H9 (cell line): ENCODE measurements at regions not wholly inside any gene's neighbourhood (a gene's known extent, or its start where the extent isn't known, plus 50 kb on each side); places are given as distances from the start of the nearest gene placed in this dataset.

Experiments
- DNase-seq: peaks from one replicate; pipeline ENCODE4 v3.0.0-alpha.2; 2017
- H2AFZ ChIP-seq: one replicate; pipeline ENCODE4 v1.6.1; 2013; ENCODE audit warnings: mild to moderate bottlenecking, low read length, control low read depth, moderate library complexity
- H2AK5ac ChIP-seq: 2 replicates; pipeline ENCODE4 v1.6.1; 2013; ENCODE audit warnings: low read length, control low read depth, mixed read lengths; ENCODE audit not compliant: insufficient read length
- H2BK120ac ChIP-seq: one replicate; pipeline ENCODE4 v1.6.1; 2013; ENCODE audit warnings: low read depth, mild to moderate bottlenecking, low read length, control low read depth, inconsistent platforms; ENCODE audit not compliant: poor library complexity, severe bottlenecking
- H2BK12ac ChIP-seq: 2 replicates; pipeline ENCODE4 v1.6.1; 2013; ENCODE audit warnings: low read length, control low read depth, mixed read lengths, low read depth; ENCODE audit not compliant: insufficient read length
- H2BK15ac ChIP-seq: 2 replicates; pipeline ENCODE4 v1.6.1; 2013; ENCODE audit warnings: low read depth, low read length, control low read depth
- H2BK20ac ChIP-seq: one replicate; pipeline ENCODE4 v1.6.1; 2013; ENCODE audit warnings: low read depth, mild to moderate bottlenecking, low read length, control low read depth, inconsistent platforms; ENCODE audit not compliant: poor library complexity, severe bottlenecking
- H2BK5ac ChIP-seq: 2 replicates; pipeline ENCODE4 v1.6.1; 2013; ENCODE audit warnings: low read length, control low read depth, mixed read lengths; ENCODE audit not compliant: insufficient read length
- H3K14ac ChIP-seq: 2 replicates; pipeline ENCODE4 v1.6.1; 2013; ENCODE audit warnings: low read length, control low read depth; ENCODE audit not compliant: insufficient read depth
- H3K18ac ChIP-seq: 2 replicates; pipeline ENCODE4 v1.6.1; 2013; ENCODE audit warnings: low read depth, mild to moderate bottlenecking, mixed read lengths, low read length, control low read depth; ENCODE audit not compliant: insufficient read length
- H3K23ac ChIP-seq: 2 replicates; pipeline ENCODE4 v1.6.1; 2013; ENCODE audit warnings: low read length, control low read depth, mixed read lengths, low read depth; ENCODE audit not compliant: insufficient read length
- H3K23me2 ChIP-seq: 2 replicates; pipeline ENCODE4 v1.6.1; 2013; ENCODE audit warnings: low read depth, mild to moderate bottlenecking, mixed read lengths, low read length, control low read depth; ENCODE audit not compliant: insufficient read length, poor library complexity, severe bottlenecking
- H3K27ac ChIP-seq: 2 replicates; pipeline ENCODE4 v1.5.1; 2013; ENCODE audit warnings: low read length, control low read depth, mixed read lengths, low read depth; ENCODE audit not compliant: insufficient read length
- H3K27me3 ChIP-seq: 2 replicates; pipeline ENCODE4 v1.6.1; 2013; ENCODE audit warnings: low read length, control low read depth, inconsistent platforms; ENCODE audit not compliant: insufficient read depth
- H3K4ac ChIP-seq: 2 replicates; pipeline ENCODE4 v1.6.1; 2013; ENCODE audit warnings: low read depth, mild to moderate bottlenecking, control low read depth, inconsistent platforms, low read length, moderate library complexity
- H3K4me1 ChIP-seq: 2 replicates; pipeline ENCODE4 v1.6.1; 2013; ENCODE audit warnings: low read length, control low read depth, inconsistent platforms; ENCODE audit not compliant: insufficient read depth
- H3K4me2 ChIP-seq: 2 replicates; pipeline ENCODE4 v1.6.1; 2013; ENCODE audit warnings: low read length, control low read depth, mixed read lengths; ENCODE audit not compliant: insufficient read length, insufficient read depth
- H3K56ac ChIP-seq: 2 replicates; pipeline ENCODE4 v1.6.1; 2013; ENCODE audit warnings: low read depth, mild to moderate bottlenecking, mixed read lengths, low read length, control low read depth; ENCODE audit not compliant: insufficient read length
- H3K79me1 ChIP-seq: 2 replicates; pipeline ENCODE4 v1.6.1; 2013; ENCODE audit warnings: low read depth, mild to moderate bottlenecking, moderate library complexity, low read length, control low read depth, inconsistent platforms; ENCODE audit not compliant: insufficient read depth, poor library complexity, severe bottlenecking
- H3K79me2 ChIP-seq: 2 replicates; pipeline ENCODE4 v1.6.1; 2013; ENCODE audit warnings: low read length, control low read depth, inconsistent platforms; ENCODE audit not compliant: insufficient read depth
- H3K9ac ChIP-seq: 2 replicates; pipeline ENCODE4 v1.6.1; 2013; ENCODE audit warnings: low read length, control low read depth, mixed read lengths; ENCODE audit not compliant: insufficient read length; ENCODE audit errors: extremely low read depth
- H3K9me3 ChIP-seq: one replicate; pipeline ENCODE4 v1.6.1; 2013; ENCODE audit warnings: low read depth, low read length, inconsistent platforms; ENCODE audit not compliant: control insufficient read depth
- H3T11ph ChIP-seq: one replicate; pipeline ENCODE4 v1.6.1; 2013; ENCODE audit warnings: mild to moderate bottlenecking, low read length, control low read depth, inconsistent platforms
- H4K20me1 ChIP-seq: one replicate; pipeline ENCODE4 v1.6.1; 2013; ENCODE audit not compliant: control insufficient read depth, insufficient read length, insufficient read depth
- H4K5ac ChIP-seq: 2 replicates; pipeline ENCODE4 v1.6.1; 2013; ENCODE audit warnings: low read depth, mild to moderate bottlenecking, mixed read lengths, low read length, control low read depth; ENCODE audit not compliant: insufficient read length
- H4K8ac ChIP-seq: replicated peaks from 2 replicates; pipeline ENCODE4 v1.6.1; 2013; ENCODE audit warnings: low read length, control low read depth, mixed read lengths, low read depth; ENCODE audit not compliant: insufficient read length
- H4K91ac ChIP-seq: 2 replicates; pipeline ENCODE4 v1.6.1; 2013; ENCODE audit warnings: low read depth, mild to moderate bottlenecking, moderate library complexity, mixed read lengths, low read length, control low read depth; ENCODE audit not compliant: insufficient read length
- H3K27ac Mint-ChIP-seq, 3 experiments: 2 replicates in 2 of 3; 3 replicates in 1 of 3; pipeline ENCODE4 v1.8.0; 2020 to 2021; ENCODE audit warnings: mixed read lengths in 3 of 3, mild to moderate bottlenecking in 1 of 3, moderate library complexity in 1 of 3
- H3K27me3 Mint-ChIP-seq: 2 replicates; pipeline ENCODE4 v1.8.0; 2021; ENCODE audit warnings: low read depth, mild to moderate bottlenecking, moderate library complexity, mixed read lengths
- H3K36me3 Mint-ChIP-seq, 3 experiments: 2 replicates in 2 of 3; 3 replicates in 1 of 3; pipeline ENCODE4 v1.8.0; 2020 to 2021; ENCODE audit warnings: low read depth in 3 of 3, mixed read lengths in 3 of 3; ENCODE audit not compliant: insufficient read depth in 1 of 3
- H3K4me1 Mint-ChIP-seq, 2 experiments: 2 replicates each; pipeline ENCODE4 v1.8.0; 2020; ENCODE audit warnings: mixed read lengths in 2 of 2
- H3K4me3 Mint-ChIP-seq, 2 experiments: 2 replicates in 1 of 2; 3 replicates in 1 of 2; pipeline ENCODE4 v1.8.0; 2020 to 2021; ENCODE audit warnings: mild to moderate bottlenecking in 2 of 2, mixed read lengths in 2 of 2, moderate library complexity in 1 of 2
- H3K9me3 Mint-ChIP-seq, 2 experiments: 2 replicates in 1 of 2; 3 replicates in 1 of 2; pipeline ENCODE4 v1.8.0; 2020; ENCODE audit warnings: mild to moderate bottlenecking in 2 of 2, mixed read lengths in 2 of 2, moderate library complexity in 1 of 2
- CTCF ChIP-seq: fragments of 200-600 bp; sonication (generic); conservative IDR thresholded peaks from 3 replicates; pipeline ENCODE4 v1.8.0; 2021; ENCODE audit warnings: antibody characterized with exemption, mild to moderate bottlenecking
- WGBS: extraction: QIAGEN DNeasy Blood & Tissue Kit; methylation state at CpG from one replicate; pipeline ENCODE4 v1.1.7; 2013; ENCODE audit warnings: missing lambda C conversion rate, low lambda C conversion rate, mixed read lengths; ENCODE audit not compliant: insufficient read length; ENCODE audit errors: extremely low coverage; 5-methylcytosine and 5-hydroxymethylcytosine counted together

GRCh38 chr13:42388326-42388725 is 116.4 kb downstream of the AKAP11 start:
- H2BK12ac ChIP-seq = no peak overlapping the region
- no peaks in the 10 kb centered on the region for H4K20me1 ChIP-seq
- no CpG with 5 or more reads among the region's 2 CpGs for WGBS

More at GRCh38 chr13:42388326-42388725, 116.4 kb downstream of the AKAP11 start:
- Histone ChIP-seq H2BK5ac (no peak overlapping the region), H2BK120ac (no peak overlapping the region), H3K23ac (no peak overlapping the region), H3K4me2 (no peak overlapping the region), H3K14ac (no peak overlapping the region), H3K27me3 (no peaks in the 10 kb centered on the region), H3K79me1 (no peaks in the 10 kb centered on the region), H2AK5ac (no peak overlapping the region), H3K18ac (no peak overlapping the region), H2BK20ac (no peak overlapping the region), H2BK15ac (no peak overlapping the region), H3K79me2 (no peaks in the 10 kb centered on the region), H3K9me3 (no peaks in the 10 kb centered on the region), H3K4ac (no peak overlapping the region), H3K23me2 (no peaks in the 10 kb centered on the region), H3K9ac (no peak overlapping the region), H4K5ac (no peak overlapping the region), H4K91ac (no peak overlapping the region), H4K8ac (no peak overlapping the region), H3T11ph (no peak overlapping the region), H3K4me1 (no peaks in the 10 kb centered on the region), H3K27ac (no peak overlapping the region), H3K56ac (no peak overlapping the region), H2AFZ (no peak overlapping the region)
- Mint-ChIP-seq H3K9me3 (peaks cover 0 to 4% of the 10 kb centered on the region in 2 experiments; a peak in 3 of 5 replicates), H3K27me3 (no peaks in the 10 kb centered on the region), H3K4me3 (no peak overlapping the region), H3K36me3 (peaks cover 0 to 4% (median 0%) of the 10 kb centered on the region in 3 experiments; a peak in 2 of 7 replicates), H3K27ac (no peak overlapping the region), H3K4me1 (no peaks in the 10 kb centered on the region)
- DNase-seq = no peak
- TF ChIP-seq CTCF = no peak
